ENCODE measurements at regions not wholly inside any gene's neighbourhood (a gene's known extent, or its start where the extent isn't known, plus 50 kb on each side); places are given as distances from the start of the nearest gene placed in this dataset.

DNA sequence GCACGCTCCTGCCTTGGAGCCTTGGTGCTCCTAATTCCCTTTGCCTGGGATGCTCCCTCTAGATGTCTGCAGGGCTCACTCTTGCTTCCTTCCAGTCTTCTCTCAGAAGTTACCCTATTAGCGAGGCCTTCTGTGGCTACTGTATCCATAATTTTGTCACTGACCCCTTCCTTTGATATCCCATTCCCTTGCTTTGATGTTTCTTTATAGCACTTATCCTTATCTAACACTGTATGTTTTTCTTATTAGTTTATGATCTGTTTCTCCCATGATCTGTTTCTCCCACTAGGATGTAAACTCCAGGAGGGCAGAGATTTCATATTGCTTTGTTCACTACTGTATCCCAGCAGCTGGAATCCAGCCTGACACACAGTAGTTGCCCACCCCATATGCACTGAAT, 263.4 kb downstream of the FOXD2 start:
- TF ChIP-seq POLR2A (IDR thresholded peaks at IDR 0.05) (no peak), EP300 (IDR thresholded peaks at IDR 0.05) (no peak), POLR2AphosphoS5 (IDR thresholded peaks at IDR 0.05) (no peak)
- TF ChIP-seq, protein P1, sequence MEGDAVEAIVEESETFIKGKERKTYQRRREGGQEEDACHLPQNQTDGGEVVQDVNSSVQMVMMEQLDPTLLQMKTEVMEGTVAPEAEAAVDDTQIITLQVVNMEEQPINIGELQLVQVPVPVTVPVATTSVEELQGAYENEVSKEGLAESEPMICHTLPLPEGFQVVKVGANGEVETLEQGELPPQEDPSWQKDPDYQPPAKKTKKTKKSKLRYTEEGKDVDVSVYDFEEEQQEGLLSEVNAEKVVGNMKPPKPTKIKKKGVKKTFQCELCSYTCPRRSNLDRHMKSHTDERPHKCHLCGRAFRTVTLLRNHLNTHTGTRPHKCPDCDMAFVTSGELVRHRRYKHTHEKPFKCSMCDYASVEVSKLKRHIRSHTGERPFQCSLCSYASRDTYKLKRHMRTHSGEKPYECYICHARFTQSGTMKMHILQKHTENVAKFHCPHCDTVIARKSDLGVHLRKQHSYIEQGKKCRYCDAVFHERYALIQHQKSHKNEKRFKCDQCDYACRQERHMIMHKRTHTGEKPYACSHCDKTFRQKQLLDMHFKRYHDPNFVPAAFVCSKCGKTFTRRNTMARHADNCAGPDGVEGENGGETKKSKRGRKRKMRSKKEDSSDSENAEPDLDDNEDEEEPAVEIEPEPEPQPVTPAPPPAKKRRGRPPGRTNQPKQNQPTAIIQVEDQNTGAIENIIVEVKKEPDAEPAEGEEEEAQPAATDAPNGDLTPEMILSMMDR (IDR thresholded peaks at IDR 0.05) = no peak

All from gastroesophageal sphincter (tissue), 3 donors.